ENCODE measurements at regions not wholly inside any gene's neighbourhood (a gene's known extent, or its start where the extent isn't known, plus 50 kb on each side); places are given as distances from the start of the nearest gene placed in this dataset.

- TF ChIP-seq, protein P1, sequence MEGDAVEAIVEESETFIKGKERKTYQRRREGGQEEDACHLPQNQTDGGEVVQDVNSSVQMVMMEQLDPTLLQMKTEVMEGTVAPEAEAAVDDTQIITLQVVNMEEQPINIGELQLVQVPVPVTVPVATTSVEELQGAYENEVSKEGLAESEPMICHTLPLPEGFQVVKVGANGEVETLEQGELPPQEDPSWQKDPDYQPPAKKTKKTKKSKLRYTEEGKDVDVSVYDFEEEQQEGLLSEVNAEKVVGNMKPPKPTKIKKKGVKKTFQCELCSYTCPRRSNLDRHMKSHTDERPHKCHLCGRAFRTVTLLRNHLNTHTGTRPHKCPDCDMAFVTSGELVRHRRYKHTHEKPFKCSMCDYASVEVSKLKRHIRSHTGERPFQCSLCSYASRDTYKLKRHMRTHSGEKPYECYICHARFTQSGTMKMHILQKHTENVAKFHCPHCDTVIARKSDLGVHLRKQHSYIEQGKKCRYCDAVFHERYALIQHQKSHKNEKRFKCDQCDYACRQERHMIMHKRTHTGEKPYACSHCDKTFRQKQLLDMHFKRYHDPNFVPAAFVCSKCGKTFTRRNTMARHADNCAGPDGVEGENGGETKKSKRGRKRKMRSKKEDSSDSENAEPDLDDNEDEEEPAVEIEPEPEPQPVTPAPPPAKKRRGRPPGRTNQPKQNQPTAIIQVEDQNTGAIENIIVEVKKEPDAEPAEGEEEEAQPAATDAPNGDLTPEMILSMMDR (IDR thresholded peaks at IDR 0.05; ENCODE audit: low read depth, low read length), result no peak
- TF ChIP-seq POLR2A (IDR thresholded peaks at IDR 0.05; ENCODE audit: extremely low read depth, insufficient read length) (no peak), MYC (IDR thresholded peaks at IDR 0.05; ENCODE audit: low read depth, low read length) (no peak), MAX (IDR thresholded peaks at IDR 0.05; ENCODE audit: low read depth, low read length) (no peak)
Observed at GRCh38 chr2:118772487-118773200, 74.8 kb downstream of the EN1 start.
